ENCODE measurements at regions not wholly inside any gene's neighbourhood (a gene's known extent, or its start where the extent isn't known, plus 50 kb on each side); places are given as distances from the start of the nearest gene placed in this dataset.

DNA sequence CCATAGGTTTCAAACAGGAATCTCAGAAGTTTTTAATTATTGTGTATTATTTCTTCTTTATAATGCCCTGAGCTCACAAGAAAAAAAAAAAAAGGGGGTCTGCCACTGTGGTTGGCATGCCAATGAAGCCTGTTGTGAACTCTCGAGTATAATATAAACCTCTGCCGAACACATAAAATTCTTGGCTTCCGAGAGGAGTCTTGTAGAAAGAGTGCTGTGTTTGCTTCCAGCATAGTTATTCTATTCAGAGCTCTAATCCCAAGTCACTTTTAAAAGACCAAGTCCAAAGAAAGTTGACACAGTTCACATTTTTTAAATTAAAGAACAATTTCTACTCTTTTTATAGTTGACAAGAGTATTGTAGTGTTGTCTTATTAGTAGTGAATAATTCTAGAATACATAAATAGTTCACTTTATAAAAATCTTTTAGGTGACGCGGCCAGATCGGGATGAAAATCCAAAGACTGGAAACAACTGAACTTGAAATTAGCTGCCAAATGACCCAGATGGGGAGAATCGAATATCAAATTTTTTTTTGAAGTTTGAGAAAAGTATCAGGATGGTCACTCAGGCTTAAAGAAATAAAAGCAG lies 293.2 kb downstream of the DUSP10 start:
- Histone ChIP-seq H3K4me1 (no peaks in the 10 kb centered on the region), H3K36me3 (no peaks in the 10 kb centered on the region), H3K4me3 (no peak overlapping the region), H3K27ac (no peak overlapping the region), H3K9ac (ENCODE audit: low read depth in 2 of 2, low read length in 2 of 2) (no peak overlapping the region), H3K9me3 (no peaks in the 10 kb centered on the region), H3K27me3 (no peaks in the 10 kb centered on the region)
- intact Hi-C loops (cut with DNase I): no loop called here
- DNase-seq: no peak
- TF ChIP-seq, protein P1, sequence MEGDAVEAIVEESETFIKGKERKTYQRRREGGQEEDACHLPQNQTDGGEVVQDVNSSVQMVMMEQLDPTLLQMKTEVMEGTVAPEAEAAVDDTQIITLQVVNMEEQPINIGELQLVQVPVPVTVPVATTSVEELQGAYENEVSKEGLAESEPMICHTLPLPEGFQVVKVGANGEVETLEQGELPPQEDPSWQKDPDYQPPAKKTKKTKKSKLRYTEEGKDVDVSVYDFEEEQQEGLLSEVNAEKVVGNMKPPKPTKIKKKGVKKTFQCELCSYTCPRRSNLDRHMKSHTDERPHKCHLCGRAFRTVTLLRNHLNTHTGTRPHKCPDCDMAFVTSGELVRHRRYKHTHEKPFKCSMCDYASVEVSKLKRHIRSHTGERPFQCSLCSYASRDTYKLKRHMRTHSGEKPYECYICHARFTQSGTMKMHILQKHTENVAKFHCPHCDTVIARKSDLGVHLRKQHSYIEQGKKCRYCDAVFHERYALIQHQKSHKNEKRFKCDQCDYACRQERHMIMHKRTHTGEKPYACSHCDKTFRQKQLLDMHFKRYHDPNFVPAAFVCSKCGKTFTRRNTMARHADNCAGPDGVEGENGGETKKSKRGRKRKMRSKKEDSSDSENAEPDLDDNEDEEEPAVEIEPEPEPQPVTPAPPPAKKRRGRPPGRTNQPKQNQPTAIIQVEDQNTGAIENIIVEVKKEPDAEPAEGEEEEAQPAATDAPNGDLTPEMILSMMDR (IDR thresholded peaks at IDR 0.05): no peak

DNA sequence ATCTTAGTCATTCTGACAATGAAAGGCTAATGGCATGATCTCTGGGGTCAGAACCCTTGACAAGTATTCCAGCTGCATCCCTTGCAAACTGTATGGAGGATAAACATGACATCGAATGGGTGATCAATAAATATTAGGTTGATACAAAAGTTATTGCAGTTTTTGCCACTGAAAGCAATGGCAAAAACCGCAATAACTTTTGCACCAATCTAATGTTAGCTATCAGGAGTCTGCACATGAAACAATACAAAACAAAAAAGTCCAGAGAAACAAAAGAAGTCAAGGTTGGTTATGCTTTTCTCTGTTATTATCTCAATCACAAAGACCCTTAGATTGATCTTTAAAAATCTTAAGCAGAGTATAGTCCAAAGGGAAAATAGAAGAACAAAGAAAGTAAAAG lies 292.7 kb downstream of the DUSP10 start:
- Histone ChIP-seq H3K4me1 (no peaks in the 10 kb centered on the region), H3K9me3 (no peaks in the 10 kb centered on the region), H3K4me3 (no peak overlapping the region), H3K27ac (no peak overlapping the region), H3K27me3 (no peaks in the 10 kb centered on the region), H3K36me3 (no peaks in the 10 kb centered on the region), H3K9ac (ENCODE audit: low read depth in 2 of 2, low read length in 2 of 2) (no peak overlapping the region)
- DNase-seq: no peak
- TF ChIP-seq, protein P1 (IDR thresholded peaks at IDR 0.05): no peak
- intact Hi-C loops (cut with DNase I): no loop called here

DNA sequence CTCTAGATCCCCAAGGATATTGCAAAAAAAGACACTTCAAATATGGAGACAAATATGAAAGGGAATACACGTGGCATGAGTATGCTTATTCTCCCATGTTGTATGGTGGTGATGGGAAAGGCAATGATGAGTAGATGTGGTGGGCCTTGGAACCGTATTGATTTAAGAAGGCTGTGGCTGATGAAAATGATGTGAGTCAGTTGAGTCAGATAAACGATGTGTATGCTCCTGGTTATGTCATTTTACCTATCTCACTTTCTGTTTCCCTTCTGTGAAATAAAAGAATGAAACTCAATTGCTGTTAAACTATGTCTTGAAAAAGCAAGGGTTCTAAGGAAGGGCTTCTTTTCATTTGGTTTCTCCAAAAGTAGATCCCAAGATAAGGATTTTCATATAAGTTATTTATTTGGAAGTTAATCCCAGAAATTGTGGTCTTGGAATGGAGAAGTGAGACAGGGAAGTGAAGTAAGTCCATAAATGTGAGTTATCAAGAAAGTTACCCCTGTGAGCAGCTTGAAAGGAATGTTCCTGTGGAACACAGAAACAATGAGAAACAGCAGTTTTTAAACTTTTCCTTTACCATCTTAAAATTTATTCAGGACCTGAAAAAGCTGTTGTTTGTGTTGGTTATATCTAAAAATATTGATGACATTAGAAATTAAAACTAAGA lies 292.0 kb downstream of the DUSP10 start:
- H3K36me3 ChIP-seq: no peaks in the 10 kb centered on the region
- H3K27me3 ChIP-seq: no peaks in the 10 kb centered on the region
- no peak overlapping the region for H3K9ac ChIP-seq (ENCODE audit: low read depth in 2 of 2, low read length in 2 of 2)
- no peak overlapping the region for H3K27ac ChIP-seq
- TF ChIP-seq, protein P1 (IDR thresholded peaks at IDR 0.05): no peak
- intact Hi-C loops (cut with DNase I): no loop called here
- H3K9me3 ChIP-seq: no peaks in the 10 kb centered on the region
- H3K4me3 ChIP-seq: no peak overlapping the region
- no peaks in the 10 kb centered on the region for H3K4me1 ChIP-seq
- no peak for DNase-seq

DNA sequence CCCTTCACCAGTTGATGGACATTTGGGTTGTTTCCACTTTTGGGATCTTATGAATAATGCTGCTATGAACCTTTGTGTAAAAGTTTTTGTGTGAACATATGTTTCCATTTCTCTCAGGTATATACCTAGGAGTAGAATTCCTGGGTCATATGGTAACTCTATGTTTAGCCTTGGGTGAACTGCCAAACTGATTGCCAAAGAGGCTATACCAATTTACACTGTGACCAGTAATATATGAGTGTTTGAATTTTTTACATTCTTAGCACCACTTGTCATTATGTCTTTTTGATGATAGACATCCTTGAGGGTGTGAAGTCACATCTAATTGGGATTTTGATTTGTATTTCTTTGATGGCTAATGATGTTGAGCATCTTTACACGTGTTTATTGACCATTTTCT lies 290.1 kb downstream of the DUSP10 start:
- intact Hi-C loops (cut with DNase I): no loop called here
- TF ChIP-seq, protein P1 (IDR thresholded peaks at IDR 0.05): no peak

DNA sequence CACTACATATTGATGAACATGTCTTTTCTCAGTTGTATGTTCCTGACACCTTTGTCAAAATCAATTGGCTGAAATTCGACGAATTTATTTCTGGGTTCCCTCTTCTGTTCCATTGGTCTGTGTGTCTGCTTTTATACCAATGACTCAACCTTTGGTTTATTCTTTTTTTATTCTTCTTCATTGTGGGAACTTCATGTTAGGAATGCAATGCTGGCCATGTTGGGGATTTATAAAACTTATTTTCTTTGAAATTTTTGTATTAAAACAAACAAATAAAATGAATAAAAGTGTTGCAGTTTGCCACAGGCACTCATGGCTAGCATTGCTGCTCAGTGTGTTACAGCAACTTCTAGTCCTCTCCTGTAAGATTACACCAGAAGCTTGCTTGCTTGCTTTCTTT lies 287.8 kb downstream of the DUSP10 start:
- Histone ChIP-seq H3K4me1 (no peaks in the 10 kb centered on the region), H3K9ac (ENCODE audit: low read depth in 2 of 2, low read length in 2 of 2) (no peak overlapping the region), H3K36me3 (no peaks in the 10 kb centered on the region), H3K27ac (no peak overlapping the region), H3K27me3 (no peaks in the 10 kb centered on the region), H3K4me3 (no peak overlapping the region), H3K9me3 (no peaks in the 10 kb centered on the region)
- intact Hi-C loops (cut with DNase I): no loop called here
- no peak for DNase-seq
- TF ChIP-seq, protein P1 (IDR thresholded peaks at IDR 0.05): no peak

More for the DNA sequence above, 290.1 kb downstream of the DUSP10 start:
- H3K4me1 ChIP-seq: no peaks in the 10 kb centered on the region
- no peak overlapping the region for H3K9ac ChIP-seq (ENCODE audit: low read depth in 2 of 2, low read length in 2 of 2)
- H3K4me3 ChIP-seq: no peak overlapping the region
- DNase-seq: no peak
- H3K36me3 ChIP-seq: no peaks in the 10 kb centered on the region
- H3K27ac ChIP-seq: no peak overlapping the region
- no peaks in the 10 kb centered on the region for H3K27me3 ChIP-seq
- no peaks in the 10 kb centered on the region for H3K9me3 ChIP-seq
